Erythroblast (primary cell): ENCODE measurements at regions not wholly inside any gene's neighbourhood (a gene's known extent, or its start where the extent isn't known, plus 50 kb on each side); places are given as distances from the start of the nearest gene placed in this dataset.

Source experiments
- DNase-seq, 2 experiments: peaks; one replicate each; lab custom pipeline; 2025; lab: John Stamatoyannopoulos, UW
- GATA1 ChIP-seq: IDR thresholded peaks from 2 replicates; pipeline ENCODE4 v1.6.1; 2011; ENCODE audit warnings: low read depth, mild to moderate bottlenecking, control low read depth, low read length, moderate library complexity
- POLR2A ChIP-seq: IDR thresholded peaks from 2 replicates; pipeline ENCODE4 v1.6.1; 2011; ENCODE audit warnings: mild to moderate bottlenecking, low read length

DNA sequence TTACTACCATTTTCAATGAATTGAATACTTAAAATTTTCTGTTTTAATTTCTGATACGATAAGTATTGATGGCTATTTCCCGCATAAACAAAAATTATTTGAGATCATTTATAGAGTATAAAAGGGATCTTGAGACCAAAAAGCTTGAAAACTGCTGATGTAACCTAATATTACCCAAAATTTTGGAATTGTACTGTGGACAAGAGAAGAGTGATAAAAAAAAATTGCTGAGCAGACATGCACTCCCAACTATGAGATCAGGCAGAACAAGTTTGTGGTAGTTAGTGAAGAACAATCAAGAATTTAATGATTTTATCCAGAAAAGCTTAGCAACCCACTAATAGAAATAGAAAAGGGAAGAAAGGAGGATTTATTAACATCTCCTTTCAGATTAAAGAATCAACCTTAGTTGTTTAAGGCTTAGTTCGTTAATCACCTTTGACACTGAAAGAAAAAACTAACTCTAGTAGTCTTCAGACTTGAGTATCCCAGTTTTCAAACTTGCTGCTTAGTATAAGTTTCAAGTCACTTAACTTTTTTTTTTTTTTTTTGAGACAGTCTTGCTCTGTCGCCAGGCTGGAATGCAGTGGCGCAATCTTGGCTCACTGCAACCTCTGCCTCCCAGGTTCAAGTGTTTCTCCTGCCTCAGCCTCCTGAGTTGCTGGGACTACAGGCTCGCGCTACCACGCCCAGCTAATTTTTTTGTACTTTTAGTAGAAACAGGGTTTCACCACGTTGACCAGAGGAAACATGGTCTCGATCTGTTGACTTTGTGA is 50.6 kb upstream of the ZC3HAV1 start:
- no peak for TF ChIP-seq GATA1
- no peak for TF ChIP-seq POLR2A
- no peak for DNase-seq

DNA sequence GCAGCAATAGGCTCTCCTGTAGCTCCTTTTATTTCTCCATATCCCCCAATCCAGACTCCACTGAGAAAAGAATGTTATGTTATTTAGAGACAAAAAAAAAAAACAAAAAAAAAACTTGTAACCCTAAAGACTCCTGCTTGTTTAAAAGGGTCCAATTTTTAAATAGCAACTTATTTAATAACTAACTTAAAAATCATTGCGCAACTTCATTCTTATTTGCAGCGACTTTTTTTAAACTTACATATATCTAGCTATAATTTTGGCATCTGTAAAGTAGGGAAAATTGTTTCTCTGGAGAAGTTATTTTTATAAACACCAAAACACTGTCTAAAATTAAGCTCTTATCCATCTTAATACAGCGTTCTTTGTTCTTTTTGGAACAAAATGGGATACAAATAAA is 59.0 kb upstream of the ZC3HAV1 start:
- DNase-seq = no peak
- TF ChIP-seq GATA1 = no peak
- no peak for TF ChIP-seq POLR2A

DNA sequence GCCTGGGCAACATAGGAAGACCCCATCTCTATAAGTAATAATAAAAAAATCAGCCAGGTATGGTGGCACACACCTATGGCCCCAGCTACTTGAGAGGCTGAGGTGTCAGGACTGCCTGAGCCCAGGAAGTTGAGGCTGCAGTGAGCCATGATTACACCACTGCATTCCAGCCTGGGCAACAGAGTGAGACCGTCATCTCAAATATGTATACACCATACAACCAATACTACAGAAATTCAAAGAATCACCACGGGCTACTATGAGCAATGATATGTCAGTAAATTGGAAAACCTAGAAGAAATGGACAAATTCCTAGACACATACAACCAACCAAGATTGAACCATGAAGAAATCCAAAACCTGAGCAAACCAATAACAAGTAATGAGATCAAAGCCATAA is 60.3 kb upstream of the ZC3HAV1 start:
- TF ChIP-seq GATA1 = no peak
- no peak for TF ChIP-seq POLR2A
- no peak for DNase-seq

DNA sequence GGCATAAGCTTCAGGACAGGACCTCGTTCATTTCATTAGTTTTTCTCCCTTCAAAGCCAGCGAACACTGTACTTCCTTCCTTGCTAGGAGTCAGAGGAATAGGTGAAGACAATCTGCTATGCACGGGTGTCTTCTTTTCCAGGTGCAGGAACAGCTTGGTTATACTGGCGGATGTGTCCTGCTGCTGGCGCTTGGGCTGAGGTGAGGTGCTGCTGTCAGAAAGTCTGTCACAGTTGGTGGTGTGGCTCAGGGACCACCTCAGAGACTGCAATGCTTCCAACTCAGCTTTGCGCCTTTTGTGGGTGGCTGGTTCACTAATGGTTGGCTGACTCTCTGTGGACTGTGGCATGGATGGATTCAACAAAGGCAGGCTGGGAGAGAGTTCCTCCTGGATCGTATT is 58.3 kb upstream of the UBN2 start:
- TF ChIP-seq POLR2A (no peak), GATA1 (no peak)
- DNase-seq = no peak

DNA sequence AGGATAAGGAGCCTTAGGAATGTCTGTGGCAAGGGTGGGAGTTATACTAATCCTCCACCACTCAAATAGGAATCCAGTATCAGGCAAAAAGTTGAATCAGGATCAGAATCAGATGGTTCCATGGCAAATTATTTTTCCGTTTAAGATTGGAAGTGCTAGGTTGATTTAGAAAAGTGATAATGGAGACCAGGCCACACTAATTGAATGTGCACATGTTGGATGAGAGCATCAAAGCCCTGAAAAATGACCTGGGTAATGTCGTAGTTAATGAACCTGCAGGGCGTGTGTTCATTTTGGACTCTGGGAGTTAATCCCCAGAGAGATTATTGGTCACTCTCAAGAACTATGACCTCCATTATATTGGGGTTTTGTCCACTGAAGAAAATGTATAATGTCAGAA is 53.3 kb upstream of the UBN2 start:
- no peak for DNase-seq
- TF ChIP-seq GATA1 (no peak), POLR2A (no peak)

DNA sequence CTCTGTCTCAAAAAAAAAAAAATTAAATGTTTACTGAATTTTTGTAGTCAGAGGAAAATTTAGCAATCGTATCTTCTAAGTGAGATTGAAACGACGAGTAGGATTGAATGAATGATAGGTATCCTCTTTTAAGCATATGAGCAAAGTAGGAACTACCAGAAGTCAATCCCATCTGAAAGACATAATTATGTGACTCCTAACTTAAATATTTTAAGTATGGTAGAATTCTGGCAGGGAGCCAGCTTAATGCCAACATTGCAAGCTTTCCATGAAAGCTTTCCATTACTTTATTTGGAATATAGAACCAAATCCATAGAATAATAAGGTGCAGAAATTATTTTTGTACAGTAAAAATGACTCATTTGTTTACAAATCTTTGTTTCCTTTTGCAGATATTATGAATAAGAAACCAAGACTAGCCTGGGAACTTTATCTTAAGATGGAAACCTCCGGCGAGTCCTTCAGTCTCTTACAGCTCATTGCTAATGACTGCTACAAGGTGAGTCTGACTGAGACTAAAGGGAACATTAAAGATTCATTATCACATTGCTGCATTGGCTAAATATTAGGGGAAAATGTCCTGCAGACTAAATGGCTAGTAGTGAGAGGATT is 50.2 kb upstream of the UBN2 start:
- peak in 1 of 2 experiments; percentile 23 for DNase-seq
- TF ChIP-seq GATA1 (no peak), POLR2A (no peak)
